T-helper 1 cell treated with Interleukin-12 subunit alpha and Interleukin-12 subunit beta and Interleukin-4 antibody, amounts not matched to agents 30 ng/mL and 1 ng/mL, for 36 hours (primary cell): ENCODE measurements at regions not wholly inside any gene's neighbourhood (a gene's known extent, or its start where the extent isn't known, plus 50 kb on each side); places are given as distances from the start of the nearest gene placed in this dataset.
"Not testable (repeated sequence)": the region's sequence is repeated elsewhere in the genome, so short reads cannot be mapped to it uniquely, and the experiment has no call there.

Source experiments
- intact Hi-C: fragments of 100-400 bp; cut with micrococcal nuclease; formaldehyde crosslinking; loops from one replicate; pipeline ENCODE4 v1.15.1; 2024

- intact Hi-C loops, result no loop called here
Observed at GRCh38 chr2:72078773-72079172, 68.9 kb downstream of the CYP26B1 start.

- intact Hi-C loops, result no loop called here
Observed at GRCh38 chr2:72077702-72078169, 69.9 kb downstream of the CYP26B1 start.

GRCh38 chr2:72073373-72073772 lies 74.3 kb downstream of the CYP26B1 start:
- intact Hi-C loops, result not testable (repeated sequence)

GRCh38 chr2:72064197-72064596 lies 83.5 kb downstream of the CYP26B1 start:
- intact Hi-C loops, result not testable (repeated sequence)

- intact Hi-C loops, result no loop called here
Observed at GRCh38 chr2:72062336-72062735, 85.3 kb downstream of the CYP26B1 start.

GRCh38 chr2:72057308-72057707 lies 90.4 kb downstream of the CYP26B1 start:
- intact Hi-C loops, result no loop called here

GRCh38 chr2:72051971-72052505 lies 95.6 kb downstream of the CYP26B1 start:
- intact Hi-C loops, result no loop called here

GRCh38 chr2:72051204-72051603 lies 96.5 kb downstream of the CYP26B1 start:
- intact Hi-C loops, result no loop called here

- intact Hi-C loops, result no loop called here
Observed at GRCh38 chr2:72050734-72051133, 96.9 kb downstream of the CYP26B1 start.

GRCh38 chr2:72048881-72049477 lies 98.7 kb downstream of the CYP26B1 start:
- intact Hi-C loops, result no loop called here

- intact Hi-C loops, result no loop called here
Observed at GRCh38 chr2:72043985-72044384, 103.7 kb downstream of the CYP26B1 start.

- intact Hi-C loops, result no loop called here
Observed at GRCh38 chr2:72041638-72042111, 106.0 kb downstream of the CYP26B1 start.

- intact Hi-C loops, result no loop called here
Observed at GRCh38 chr2:72040629-72041571, 106.8 kb downstream of the CYP26B1 start.

- intact Hi-C loops, result no loop called here
Observed at GRCh38 chr2:72038524-72038923, 109.1 kb downstream of the CYP26B1 start.

GRCh38 chr2:72037261-72037666 lies 110.4 kb downstream of the CYP26B1 start:
- intact Hi-C loops, result no loop called here

GRCh38 chr2:72036595-72036994 lies 111.1 kb downstream of the CYP26B1 start:
- intact Hi-C loops, result no loop called here

GRCh38 chr2:72036173-72036545 lies 111.5 kb downstream of the CYP26B1 start:
- intact Hi-C loops, result no loop called here

GRCh38 chr2:72035518-72036172 lies 112.0 kb downstream of the CYP26B1 start:
- intact Hi-C loops, result no loop called here

GRCh38 chr2:72034353-72035095 lies 113.1 kb downstream of the CYP26B1 start:
- intact Hi-C loops, result no loop called here

GRCh38 chr2:72033636-72034035 lies 114.0 kb downstream of the CYP26B1 start:
- intact Hi-C loops, result no loop called here

- intact Hi-C loops, result no loop called here
Observed at GRCh38 chr2:72032481-72033041, 115.1 kb downstream of the CYP26B1 start.
